ENCODE measurements at regions not wholly inside any gene's neighbourhood (a gene's known extent, or its start where the extent isn't known, plus 50 kb on each side); places are given as distances from the start of the nearest gene placed in this dataset.

GRCh38 chrX:39477762-39478120 is 620.0 kb downstream of the BCOR start:
- no peaks in the 10 kb centered on the region; the same call in 1 of the 2 replicates for H3K9me3 ChIP-seq (ENCODE audit: control insufficient read depth, insufficient read depth, low read length)
- in situ Hi-C loops (cut with MboI; ENCODE audit: low sequenced_read_pairs) = no loop called here
- no peak overlapping the region for H2BK120ac ChIP-seq (ENCODE audit: low read depth, low read length)
- intact Hi-C loops (cut with micrococcal nuclease) = no loop called here
- H3K4me2 ChIP-seq (ENCODE audit: low read depth, low read length) = no peak overlapping the region
- H2AK9ac ChIP-seq (replicated peaks; ENCODE audit: low read depth, low read length, poor library complexity) = no peak overlapping the region
- peak overlapping the region; percentile 37 for H2AFZ ChIP-seq (replicated peaks; ENCODE audit: low read length, poor library complexity)
- H4K5ac ChIP-seq (ENCODE audit: low read depth, low read length) = no peak overlapping the region
- no peak overlapping the region for H3K27ac ChIP-seq (ENCODE audit: insufficient read depth, low read length)
- H2AK5ac ChIP-seq (ENCODE audit: low read depth, low read length) = no peak overlapping the region
- CTCF ChIA-PET = no interaction called here
- H4K91ac ChIP-seq (ENCODE audit: insufficient read depth, low read depth, low read length) = no peak overlapping the region
- H3K9me1 ChIP-seq (ENCODE audit: insufficient read depth, low read length) = no peaks in the 10 kb centered on the region
- no peak overlapping the region for H3K4ac ChIP-seq (ENCODE audit: low read depth, low read length)
- DNase-seq (no peak), ATAC-seq (ENCODE audit: low read depth) (no peak)
- H3K9ac ChIP-seq (ENCODE audit: low read depth, low read length) = no peak overlapping the region
- no peak overlapping the region for H3K4me3 ChIP-seq (ENCODE audit: insufficient read depth, low read depth, low read length)
- H2BK5ac ChIP-seq (ENCODE audit: low read depth, low read length, poor library complexity, severe bottlenecking) = no peak overlapping the region
- no peaks in the 10 kb centered on the region for H3K36me3 ChIP-seq (ENCODE audit: control insufficient read depth, insufficient read depth, low read length)
- H4K8ac ChIP-seq (ENCODE audit: low read depth in 2 of 2, low read length in 2 of 2) = no peak overlapping the region
- WGBS, 2 experiments (ENCODE audit: extremely low coverage in 2 of 2, insufficient read length in 1 of 2) = 60% methylated on average over 2 of the region's 15 CpGs; no CpG with 5 or more reads in 1 of the 2 experiments
- TF ChIP-seq MAZ (IDR thresholded peaks at IDR 0.05; ENCODE audit: borderline replicate concordance, low read depth, low read length) (no peak), NFE2L2 (IDR thresholded peaks at IDR 0.05; ENCODE audit: low read depth, low read length) (no peak), RAD21 (IDR thresholded peaks at IDR 0.05; ENCODE audit: low read length) (no peak), BHLHE40 (IDR thresholded peaks at IDR 0.05; ENCODE audit: low read depth, low read length) (no peak), CEBPB (IDR thresholded peaks at IDR 0.05; ENCODE audit: low read depth, low read length) (no peak), MXI1 (IDR thresholded peaks at IDR 0.05; ENCODE audit: borderline replicate concordance, low read depth, low read length) (no peak), MAFK (IDR thresholded peaks at IDR 0.05; ENCODE audit: low read depth, low read length) (no peak), CTCF (conservative IDR thresholded peaks at IDR 0.05; ENCODE audit: low read depth, low read length) (no peak), SMC3 (IDR thresholded peaks at IDR 0.05; ENCODE audit: low read depth, low read length) (no peak), FOS (IDR thresholded peaks at IDR 0.05; ENCODE audit: low read depth, low read length) (no peak), CHD1 (IDR thresholded peaks at IDR 0.05; ENCODE audit: low read depth, low read length) (no peak), ELK1 (IDR thresholded peaks at IDR 0.05; ENCODE audit: borderline replicate concordance, low read depth, low read length) (no peak), POLR2A (IDR thresholded peaks at IDR 0.05; ENCODE audit: low read depth, low read length) (no peak), RFX5 (IDR thresholded peaks at IDR 0.05; ENCODE audit: low read depth, low read length) (no peak)
- H2BK15ac ChIP-seq (ENCODE audit: low read depth, low read length) = no peak overlapping the region
- no peak overlapping the region for H3K23ac ChIP-seq (ENCODE audit: low read depth, low read length)
- no peak overlapping the region for H2BK20ac ChIP-seq (ENCODE audit: low read depth, low read length)
- POLR2A ChIA-PET (ENCODE audit: unreplicated experiment) = no interaction called here
- H3K4me1 ChIP-seq (ENCODE audit: control insufficient read depth, insufficient read depth, low read length) = no peaks in the 10 kb centered on the region
- no peak overlapping the region for H3K18ac ChIP-seq (ENCODE audit: low read depth, low read length)
- no peaks in the 10 kb centered on the region for H3K79me1 ChIP-seq (ENCODE audit: low read depth in 1 of 2, low read length in 2 of 2)
- H3K27me3 ChIP-seq (ENCODE audit: control insufficient read depth, insufficient read depth, low read length) = peaks cover 21% of the 10 kb centered on the region; the same call in 1 of the 2 replicates
- no peak overlapping the region for H3K56ac ChIP-seq (ENCODE audit: extremely low read depth, insufficient read depth, low read length)
- H3K14ac ChIP-seq (replicated peaks; ENCODE audit: low read depth, low read length) = no peak overlapping the region
- no peaks in the 10 kb centered on the region for H4K20me1 ChIP-seq (ENCODE audit: insufficient read depth, low read length)
- dilution Hi-C loops (cut with HindIII; ENCODE audit: low sequenced_read_pairs, unreplicated experiment) = no loop called here
- no TSS peak for BruUV-seq (replicated peaks)

Data from IMR-90 (cell line).